ENCODE measurements at regions not wholly inside any gene's neighbourhood (a gene's known extent, or its start where the extent isn't known, plus 50 kb on each side); places are given as distances from the start of the nearest gene placed in this dataset.

DNA sequence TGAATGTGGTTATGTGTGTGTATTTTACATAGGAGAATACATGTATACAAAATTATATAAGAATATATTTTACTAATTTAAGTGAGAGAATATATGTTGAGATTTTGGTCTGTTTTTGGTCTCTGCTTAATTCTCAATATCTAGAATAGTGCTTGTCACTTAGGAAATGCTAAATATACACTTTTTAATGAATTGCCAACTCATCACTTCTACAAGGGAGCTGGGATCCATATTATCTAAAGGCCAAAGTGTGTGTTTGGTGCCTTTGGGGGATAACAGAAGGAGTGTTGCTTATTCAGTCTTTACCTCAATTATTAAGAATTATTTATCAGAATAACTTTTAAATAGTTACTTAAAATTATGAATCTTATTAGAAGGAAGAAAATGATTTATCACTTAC, 1304.8 kb downstream of the HACE1 start:
- TF ChIP-seq REST (IDR thresholded peaks at IDR 0.05; ENCODE audit: low read depth, low read length) (no peak), NFIC (IDR thresholded peaks at IDR 0.05; ENCODE audit: low read depth, low read length) (no peak)
- intact Hi-C loops (cut with micrococcal nuclease; ENCODE audit: unreplicated experiment) (no loop called here), in situ Hi-C loops (cut with MboI) (no loop called here)
- FAIRE-seq: no peak
- Histone ChIP-seq H3K4me1 (ENCODE audit: control insufficient read depth, insufficient read depth, low read length) (no peaks in the 10 kb centered on the region), H3K36me3 (ENCODE audit: control insufficient read depth in 2 of 2, insufficient read depth in 2 of 2, low read length in 1 of 2) (no peaks in the 10 kb centered on the region), H3K4me2 (ENCODE audit: control insufficient read depth, insufficient read depth) (no peak overlapping the region), H3K27me3 (replicated peaks in 1 of 2; ENCODE audit: control insufficient read depth in 2 of 2, insufficient read depth in 2 of 2, low read length in 1 of 2) (no peaks in the 10 kb centered on the region), H3K9ac (ENCODE audit: control insufficient read depth, insufficient read depth, low read length) (no peak overlapping the region), H2AFZ (ENCODE audit: control insufficient read depth, low read depth, low read length) (no peak overlapping the region), H4K20me1 (ENCODE audit: control insufficient read depth, insufficient read depth) (no peaks in the 10 kb centered on the region), H3K4me3 (no peak overlapping the region), H3K79me2 (ENCODE audit: control insufficient read depth, insufficient read depth, low read length) (no peaks in the 10 kb centered on the region), H3K9me3 (replicated peaks; ENCODE audit: control insufficient read depth, insufficient read depth, low read length) (no peaks in the 10 kb centered on the region), H3K27ac (ENCODE audit: control insufficient read depth, insufficient read depth) (no peak overlapping the region)
- no peak for DNase-seq (ENCODE audit: low read depth, low spot score)
- no peak for ATAC-seq
- SMC1A ChIA-PET (ENCODE audit: uncharacterized antibody, unreplicated experiment): interaction anchor here (0.6 kb wide), 1 partner anchor 578 kb away, joined by 3 read pairs; no protein-coding TSS in a partner anchor
- CTCF ChIA-PET: no interaction called here
- BruUV-seq (replicated peaks): no TSS peak
- RAD21 ChIA-PET (ENCODE audit: unreplicated experiment): no interaction called here
- POLR2A ChIA-PET: no interaction called here

GRCh38 chr6:103538381-103538780, 1321.3 kb downstream of the HACE1 start:
- CTCF ChIA-PET: no interaction called here
- TF ChIP-seq ATF7 (IDR thresholded peaks at IDR 0.05; ENCODE audit: low read depth) (no peak), TCF7 (IDR thresholded peaks at IDR 0.05; ENCODE audit: borderline replicate concordance) (no peak), ZZZ3 (IDR thresholded peaks at IDR 0.05; ENCODE audit: control insufficient read depth, insufficient read length, low read depth) (no peak), CBFB (IDR thresholded peaks at IDR 0.05; ENCODE audit: low read depth) (no peak), NR2C1 (IDR thresholded peaks at IDR 0.05) (no peak), SRF (IDR thresholded peaks at IDR 0.05; ENCODE audit: low read depth in 2 of 2, low read length in 2 of 2) (no peak)
- TF ChIP-seq, protein P1, sequence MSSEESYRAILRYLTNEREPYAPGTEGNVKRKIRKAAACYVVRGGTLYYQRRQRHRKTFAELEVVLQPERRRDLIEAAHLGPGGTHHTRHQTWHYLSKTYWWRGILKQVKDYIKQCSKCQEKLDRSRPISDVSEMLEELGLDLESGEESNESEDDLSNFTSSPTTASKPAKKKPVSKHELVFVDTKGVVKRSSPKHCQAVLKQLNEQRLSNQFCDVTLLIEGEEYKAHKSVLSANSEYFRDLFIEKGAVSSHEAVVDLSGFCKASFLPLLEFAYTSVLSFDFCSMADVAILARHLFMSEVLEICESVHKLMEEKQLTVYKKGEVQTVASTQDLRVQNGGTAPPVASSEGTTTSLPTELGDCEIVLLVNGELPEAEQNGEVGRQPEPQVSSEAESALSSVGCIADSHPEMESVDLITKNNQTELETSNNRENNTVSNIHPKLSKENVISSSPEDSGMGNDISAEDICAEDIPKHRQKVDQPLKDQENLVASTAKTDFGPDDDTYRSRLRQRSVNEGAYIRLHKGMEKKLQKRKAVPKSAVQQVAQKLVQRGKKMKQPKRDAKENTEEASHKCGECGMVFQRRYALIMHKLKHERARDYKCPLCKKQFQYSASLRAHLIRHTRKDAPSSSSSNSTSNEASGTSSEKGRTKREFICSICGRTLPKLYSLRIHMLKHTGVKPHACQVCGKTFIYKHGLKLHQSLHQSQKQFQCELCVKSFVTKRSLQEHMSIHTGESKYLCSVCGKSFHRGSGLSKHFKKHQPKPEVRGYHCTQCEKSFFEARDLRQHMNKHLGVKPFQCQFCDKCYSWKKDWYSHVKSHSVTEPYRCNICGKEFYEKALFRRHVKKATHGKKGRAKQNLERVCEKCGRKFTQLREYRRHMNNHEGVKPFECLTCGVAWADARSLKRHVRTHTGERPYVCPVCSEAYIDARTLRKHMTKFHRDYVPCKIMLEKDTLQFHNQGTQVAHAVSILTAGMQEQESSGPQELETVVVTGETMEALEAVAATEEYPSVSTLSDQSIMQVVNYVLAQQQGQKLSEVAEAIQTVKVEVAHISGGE (CRISPR knock-in tag; IDR thresholded peaks at IDR 0.05): no peak
- TF ChIP-seq, protein P2, sequence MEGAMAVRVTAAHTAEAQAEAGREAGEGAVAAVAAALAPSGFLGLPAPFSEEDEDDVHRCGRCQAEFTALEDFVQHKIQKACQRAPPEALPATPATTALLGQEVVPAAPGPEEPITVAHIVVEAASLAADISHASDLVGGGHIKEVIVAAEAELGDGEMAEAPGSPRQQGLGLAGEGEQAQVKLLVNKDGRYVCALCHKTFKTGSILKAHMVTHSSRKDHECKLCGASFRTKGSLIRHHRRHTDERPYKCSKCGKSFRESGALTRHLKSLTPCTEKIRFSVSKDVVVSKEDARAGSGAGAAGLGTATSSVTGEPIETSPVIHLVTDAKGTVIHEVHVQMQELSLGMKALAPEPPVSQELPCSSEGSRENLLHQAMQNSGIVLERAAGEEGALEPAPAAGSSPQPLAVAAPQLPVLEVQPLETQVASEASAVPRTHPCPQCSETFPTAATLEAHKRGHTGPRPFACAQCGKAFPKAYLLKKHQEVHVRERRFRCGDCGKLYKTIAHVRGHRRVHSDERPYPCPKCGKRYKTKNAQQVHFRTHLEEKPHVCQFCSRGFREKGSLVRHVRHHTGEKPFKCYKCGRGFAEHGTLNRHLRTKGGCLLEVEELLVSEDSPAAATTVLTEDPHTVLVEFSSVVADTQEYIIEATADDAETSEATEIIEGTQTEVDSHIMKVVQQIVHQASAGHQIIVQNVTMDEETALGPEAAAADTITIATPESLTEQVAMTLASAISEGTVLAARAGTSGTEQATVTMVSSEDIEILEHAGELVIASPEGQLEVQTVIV (IDR thresholded peaks at IDR 0.05; ENCODE audit: borderline replicate concordance, partially characterized antibody): no peak

More at GRCh38 chr6:103538381-103538780, 1321.3 kb downstream of the HACE1 start:
- no TSS peak for BruUV-seq (replicated peaks)
- no peak overlapping the region for H3K4me3 ChIP-seq
- ATAC-seq: no peak
- no peak overlapping the region for H3K4me2 ChIP-seq (ENCODE audit: control insufficient read depth, insufficient read depth)
- H3K79me2 ChIP-seq (ENCODE audit: control insufficient read depth, insufficient read depth, low read length): no peaks in the 10 kb centered on the region
- no peak for DNase-seq (ENCODE audit: low read depth, low spot score)
- WGBS (ENCODE audit: insufficient coverage, insufficient replicate concordance, low lambda C conversion rate, missing lambda C conversion rate): 0% methylated on average over 1 of the region's 1 CpG
- intact Hi-C loops (cut with micrococcal nuclease; ENCODE audit: unreplicated experiment): no loop called here
- H3K36me3 ChIP-seq (ENCODE audit: control insufficient read depth in 2 of 2, insufficient read depth in 2 of 2, low read length in 1 of 2): no peaks in the 10 kb centered on the region
- no peaks in the 10 kb centered on the region for H3K4me1 ChIP-seq (ENCODE audit: control insufficient read depth, insufficient read depth, low read length)
- no peaks in the 10 kb centered on the region for H3K27me3 ChIP-seq (replicated peaks in 1 of 2; ENCODE audit: control insufficient read depth in 2 of 2, insufficient read depth in 2 of 2, low read length in 1 of 2)
- SMC1A ChIA-PET (ENCODE audit: uncharacterized antibody, unreplicated experiment): no interaction called here
- FAIRE-seq: no peak
- no peak overlapping the region for H2AFZ ChIP-seq (ENCODE audit: control insufficient read depth, low read depth, low read length)
- in situ Hi-C loops (cut with MboI): no loop called here
- no peak overlapping the region for H3K9ac ChIP-seq (ENCODE audit: control insufficient read depth, insufficient read depth, low read length)
- H3K9me3 ChIP-seq (replicated peaks; ENCODE audit: control insufficient read depth, insufficient read depth, low read length): no peaks in the 10 kb centered on the region
- POLR2A ChIA-PET: no interaction called here
- RAD21 ChIA-PET (ENCODE audit: unreplicated experiment): no interaction called here
- no peaks in the 10 kb centered on the region for H4K20me1 ChIP-seq (ENCODE audit: control insufficient read depth, insufficient read depth)
- H3K27ac ChIP-seq (ENCODE audit: control insufficient read depth, insufficient read depth): no peak overlapping the region
